Neural cell (in vitro differentiated cells): ENCODE measurements at regions not wholly inside any gene's neighbourhood (a gene's known extent, or its start where the extent isn't known, plus 50 kb on each side); places are given as distances from the start of the nearest gene placed in this dataset.

Source experiments
- H2AFZ ChIP-seq: fragments of 200-600, 300-800 bp; sonication (generic), shearing (Covaris generic); 2 replicates; pipeline ENCODE4 v1.6.0; 2014; ENCODE audit warnings: low read depth, mild to moderate bottlenecking, antibody characterized with exemption, low read length, moderate library complexity
- H3F3A ChIP-seq: fragments of 200-600 bp; shearing (Covaris generic); 2 replicates; pipeline ENCODE4 v1.6.1; 2016; ENCODE audit warnings: mild to moderate bottlenecking, moderate library complexity, mixed read lengths, antibody characterized with exemption, low read length; ENCODE audit not compliant: insufficient read depth, poor library complexity, severe bottlenecking
- H3K27ac ChIP-seq: fragments of 200-600, 300-800 bp; sonication (generic), shearing (Covaris generic); 2 replicates; pipeline ENCODE4 v1.5.1; 2014; ENCODE audit warnings: mild to moderate bottlenecking, low read length, moderate library complexity
- H3K27me3 ChIP-seq: fragments of 300-800, 200-600 bp; sonication (generic), shearing (Covaris generic); 2 replicates; pipeline ENCODE4 v1.6.0; 2014; ENCODE audit warnings: mild to moderate bottlenecking, low read depth, low read length, moderate library complexity; ENCODE audit not compliant: insufficient read depth
- H3K36me3 ChIP-seq: fragments of 300-800, 200-600 bp; sonication (generic), shearing (Covaris generic); 2 replicates; pipeline ENCODE4 v1.5.1; 2014; ENCODE audit warnings: mild to moderate bottlenecking, antibody characterized with exemption, low read length, moderate library complexity; ENCODE audit not compliant: insufficient read depth
- H3K4me2 ChIP-seq: fragments of 300-800, 200-600 bp; sonication (generic), shearing (Covaris generic); 2 replicates; pipeline ENCODE4 v1.6.0; 2014; ENCODE audit warnings: mild to moderate bottlenecking, low read length
- H3K4me3 ChIP-seq: fragments of 300-800, 200-600 bp; sonication (generic), shearing (Covaris generic); 2 replicates; pipeline ENCODE4 v1.5.1; 2014; ENCODE audit warnings: mild to moderate bottlenecking, low read length, moderate library complexity
- H3K79me2 ChIP-seq: fragments of 200-600 bp; shearing (Covaris generic); replicated peaks from 2 replicates; pipeline ENCODE4 v1.6.0; 2014; ENCODE audit warnings: mild to moderate bottlenecking, low read length, moderate library complexity; ENCODE audit not compliant: insufficient read depth
- H3K9ac ChIP-seq: fragments of 300-800, 200-600 bp; sonication (generic), shearing (Covaris generic); 2 replicates; pipeline ENCODE4 v1.6.1; 2016; ENCODE audit warnings: mild to moderate bottlenecking, low read length, mixed read lengths
- H3K9me2 ChIP-seq: fragments of 200-600 bp; shearing (Covaris generic); 2 replicates; pipeline ENCODE4 v1.6.1; 2016; ENCODE audit warnings: mild to moderate bottlenecking, low read length, mixed read lengths; ENCODE audit not compliant: insufficient read depth
- H3K9me3 ChIP-seq: fragments of 200-600, 300-800 bp; sonication (generic), shearing (Covaris generic); 2 replicates; pipeline ENCODE4 v1.6.1; 2016; ENCODE audit warnings: mild to moderate bottlenecking, mixed run types, low read length, moderate library complexity, mixed read lengths
- H4K20me1 ChIP-seq: fragments of 200-600 bp; shearing (Covaris generic); 2 replicates; pipeline ENCODE4 v1.6.1; 2016; ENCODE audit warnings: mild to moderate bottlenecking, mixed run types; ENCODE audit not compliant: insufficient read depth
- CTCF ChIP-seq: fragments of 450-650 bp; IDR thresholded peaks from 2 replicates; pipeline ENCODE4 v1.5.1; 2014; ENCODE audit warnings: antibody characterized with exemption, mild to moderate bottlenecking, moderate library complexity; ENCODE audit not compliant: poor library complexity, severe bottlenecking
- EP300 ChIP-seq: fragments of 450-650 bp; conservative IDR thresholded peaks from 2 replicates; pipeline ENCODE4 v1.6.1; 2014; ENCODE audit warnings: antibody characterized with exemption, mild to moderate bottlenecking, moderate library complexity; ENCODE audit not compliant: poor library complexity, severe bottlenecking
- EZH2 ChIP-seq: fragments of 200-600, 300-800 bp; shearing (Covaris generic), sonication (generic); IDR thresholded peaks from 2 replicates; pipeline ENCODE4 v1.6.1; 2014; ENCODE audit warnings: antibody characterized with exemption, low read length, borderline replicate concordance, mild to moderate bottlenecking; ENCODE audit not compliant: insufficient read depth, poor library complexity, severe bottlenecking
- MXI1 ChIP-seq: fragments of 450-650 bp; conservative IDR thresholded peaks from 2 replicates; pipeline ENCODE4 v1.6.1; 2014; ENCODE audit warnings: antibody characterized with exemption, mild to moderate bottlenecking; ENCODE audit not compliant: poor library complexity, severe bottlenecking
- POLR2AphosphoS5 ChIP-seq: IDR thresholded peaks from 2 replicates; pipeline ENCODE4 v1.6.1; 2012
- RAD21 ChIP-seq: fragments of 450-650 bp; conservative IDR thresholded peaks from 2 replicates; pipeline ENCODE4 v1.6.1; 2014; ENCODE audit warnings: antibody characterized with exemption, mild to moderate bottlenecking, moderate library complexity
- REST ChIP-seq: IDR thresholded peaks from 2 replicates; pipeline ENCODE4 v1.6.1; 2012; ENCODE audit warnings: borderline replicate concordance
- SMC3 ChIP-seq: fragments of 450-650 bp; conservative IDR thresholded peaks from 2 replicates; pipeline ENCODE4 v1.6.1; 2014; ENCODE audit warnings: antibody characterized with exemption, mild to moderate bottlenecking, moderate library complexity; ENCODE audit not compliant: poor library complexity
- TAF1 ChIP-seq: IDR thresholded peaks from 2 replicates; pipeline ENCODE4 v1.6.1; 2012; ENCODE audit warnings: low read depth

- TF ChIP-seq SMC3: no peak
- no peak for TF ChIP-seq POLR2AphosphoS5
- no peak for TF ChIP-seq EZH2
- no peak for TF ChIP-seq REST
- no peak for TF ChIP-seq RAD21
- TF ChIP-seq EP300: no peak
- no peak for TF ChIP-seq CTCF
- TF ChIP-seq TAF1: no peak
- TF ChIP-seq MXI1: no peak
- no peaks in the 10 kb centered on the region for H3F3A ChIP-seq
- H3K4me2 ChIP-seq: no peak overlapping the region
- H3K4me3 ChIP-seq: no peak overlapping the region
- H3K36me3 ChIP-seq: no peaks in the 10 kb centered on the region
- H2AFZ ChIP-seq: no peak overlapping the region
- peaks cover 33% of the 10 kb centered on the region for H3K27me3 ChIP-seq
- peaks cover 5% of the 10 kb centered on the region for H3K9me3 ChIP-seq
- no peaks in the 10 kb centered on the region for H3K79me2 ChIP-seq
- H3K9ac ChIP-seq: no peak overlapping the region
- H4K20me1 ChIP-seq: no peaks in the 10 kb centered on the region
- H3K9me2 ChIP-seq: no peaks in the 10 kb centered on the region
- no peak overlapping the region for H3K27ac ChIP-seq
Measured at GRCh38 chr20:63070771-63071540, 64.2 kb upstream of the BHLHE23 start.

GRCh38 chr20:63070301-63070625, 63.5 kb upstream of the BHLHE23 start:
- Histone ChIP-seq H3K9me3 (peaks cover 3% of the 10 kb centered on the region), H3K79me2 (no peaks in the 10 kb centered on the region), H4K20me1 (no peaks in the 10 kb centered on the region), H2AFZ (no peak overlapping the region), H3K27me3 (peaks cover 33% of the 10 kb centered on the region), H3K9me2 (no peaks in the 10 kb centered on the region), H3F3A (no peaks in the 10 kb centered on the region), H3K4me3 (no peak overlapping the region), H3K9ac (no peak overlapping the region), H3K27ac (no peak overlapping the region), H3K36me3 (no peaks in the 10 kb centered on the region), H3K4me2 (no peak overlapping the region)
- TF ChIP-seq POLR2AphosphoS5 (no peak), EZH2 (no peak), SMC3 (no peak), REST (no peak), TAF1 (no peak), CTCF (no peak), RAD21 (no peak), MXI1 (no peak), EP300 (no peak)
